HL-60 (cell line): ENCODE measurements at regions not wholly inside any gene's neighbourhood (a gene's known extent, or its start where the extent isn't known, plus 50 kb on each side); places are given as distances from the start of the nearest gene placed in this dataset.
"Not testable (repeated sequence)": the region's sequence is repeated elsewhere in the genome, so short reads cannot be mapped to it uniquely, and the experiment has no call there.

ENCODE experiments used
- DNase-seq, 2 experiments: peaks; one replicate each; pipeline ENCODE4 v3.0.0-alpha.2; 2010 to 2020; ENCODE audit warnings: low read depth in 1 of 2, low spot score in 1 of 2
- H3K27ac ChIP-seq: fragments of 250-450 bp; sonication (Bioruptor Pico); replicated peaks from 2 replicates; pipeline ENCODE4 v1.5.1; 2020; ENCODE audit warnings: mild to moderate bottlenecking, moderate library complexity
- H3K27me3 ChIP-seq: fragments of 250-450 bp; sonication (Bioruptor Pico); 2 replicates; pipeline ENCODE4 v1.5.1; 2021; ENCODE audit warnings: mild to moderate bottlenecking, moderate library complexity; ENCODE audit not compliant: insufficient read depth, poor library complexity, severe bottlenecking
- H3K4me3 ChIP-seq: replicated peaks from 2 replicates; pipeline ENCODE4 v1.5.1; 2011; ENCODE audit warnings: mild to moderate bottlenecking, control low read depth, low read length; ENCODE audit not compliant: insufficient read depth
- CTCF ChIP-seq: IDR thresholded peaks from one replicate; pipeline ENCODE4 v1.5.1; 2011; ENCODE audit warnings: low read length, control low read depth, inconsistent platforms; ENCODE audit not compliant: insufficient read depth
- GABPA ChIP-seq: IDR thresholded peaks from 2 replicates; pipeline ENCODE4 v1.6.1; 2012; ENCODE audit warnings: low read depth
- POLR2AphosphoS5 ChIP-seq: IDR thresholded peaks from 2 replicates; pipeline ENCODE4 v1.6.1; 2012; ENCODE audit warnings: low read depth
- REST ChIP-seq: IDR thresholded peaks from 2 replicates; pipeline ENCODE4 v1.6.1; 2012; ENCODE audit warnings: low read depth; ENCODE audit not compliant: insufficient replicate concordance
- SPI1 ChIP-seq: IDR thresholded peaks from 2 replicates; pipeline ENCODE4 v1.6.1; 2012; ENCODE audit warnings: low read depth, mild to moderate bottlenecking, borderline replicate concordance

DNA sequence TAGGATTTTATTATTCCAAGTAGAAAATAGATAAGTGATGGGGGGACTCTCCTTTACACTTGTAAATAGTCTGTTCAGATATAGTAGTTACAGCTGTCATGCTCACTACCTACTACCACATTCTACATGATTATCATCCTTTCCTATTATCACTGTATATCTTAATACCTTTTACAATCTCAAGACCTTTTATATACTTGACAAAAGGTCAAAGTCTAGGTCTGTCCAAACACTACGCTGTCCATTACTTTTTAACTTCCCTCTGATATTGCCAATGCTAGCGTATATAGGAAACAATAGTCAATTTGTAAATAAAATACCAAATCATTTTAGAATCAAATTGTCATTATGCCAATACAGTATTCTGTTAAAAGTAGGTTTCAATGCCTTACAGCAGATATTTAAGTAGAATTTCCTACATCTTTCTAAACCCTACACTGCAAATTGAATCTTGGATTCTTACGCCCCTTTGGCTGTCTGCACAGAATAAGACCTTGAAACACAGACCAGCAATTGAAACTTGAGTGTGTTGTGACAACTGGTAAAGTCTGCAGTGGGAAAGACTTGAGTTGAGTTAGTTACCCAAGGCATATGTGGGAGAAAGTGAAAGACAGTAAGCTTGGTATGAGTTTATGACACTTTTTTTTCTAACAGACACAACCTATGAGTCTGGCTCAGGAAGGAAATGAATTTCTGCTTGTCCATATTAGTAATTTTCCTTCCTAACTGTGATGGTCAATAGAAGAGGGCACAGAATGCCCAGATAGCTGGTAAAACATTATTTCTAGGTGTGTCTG, 827.6 kb upstream of the ACO1 start:
- TF ChIP-seq POLR2AphosphoS5 (no peak), SPI1 (no peak), REST (no peak), GABPA (no peak), CTCF (no peak)
- no peak overlapping the region for H3K4me3 ChIP-seq
- no peaks in the 10 kb centered on the region for H3K27me3 ChIP-seq

DNA sequence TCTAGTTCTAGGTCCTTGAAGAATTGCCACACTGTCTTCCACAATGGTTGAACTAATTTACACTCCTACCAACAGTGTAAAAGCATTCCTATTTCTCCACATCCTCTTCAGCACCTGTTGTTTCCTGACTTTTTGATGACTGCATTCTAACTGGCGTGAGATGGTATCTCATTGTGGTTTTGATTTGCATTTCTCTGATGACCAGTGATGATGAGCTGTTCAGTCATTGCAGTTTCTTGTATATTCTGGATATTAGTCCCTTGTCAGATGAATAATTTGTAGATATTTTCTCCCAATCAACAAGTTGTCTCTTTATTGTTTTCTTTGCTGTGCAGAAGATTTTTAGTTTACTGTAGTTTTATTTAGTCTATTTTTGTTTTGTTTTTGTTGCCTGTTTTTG, 812.3 kb upstream of the ACO1 start:
- H3K4me3 ChIP-seq, H3K27ac ChIP-seq, DNase-seq, H3K27me3 ChIP-seq: not testable (repeated sequence)

More for the DNA sequence above, 827.6 kb upstream of the ACO1 start:
- no peak overlapping the region for H3K27ac ChIP-seq
- no peak for DNase-seq

- TF ChIP-seq POLR2AphosphoS5 (no peak), GABPA (no peak), CTCF (no peak), REST (no peak), SPI1 (no peak)
- Histone ChIP-seq H3K27ac (no peak overlapping the region), H3K4me3 (no peak overlapping the region), H3K27me3 (no peaks in the 10 kb centered on the region)
- DNase-seq: no peak
These were observed 810.9 kb upstream of the ACO1 start for GRCh38 chr9:31573561-31573960.

- no peak overlapping the region for H3K4me3 ChIP-seq
- DNase-seq: no peak
- H3K27ac ChIP-seq: no peak overlapping the region
- no peak for TF ChIP-seq SPI1
- TF ChIP-seq GABPA: no peak
- TF ChIP-seq REST: no peak
- TF ChIP-seq POLR2AphosphoS5: no peak
- no peak for TF ChIP-seq CTCF
- no peaks in the 10 kb centered on the region for H3K27me3 ChIP-seq
These were observed 810.3 kb upstream of the ACO1 start for GRCh38 chr9:31574006-31574765.
